ENCODE measurements at regions not wholly inside any gene's neighbourhood (a gene's known extent, or its start where the extent isn't known, plus 50 kb on each side); places are given as distances from the start of the nearest gene placed in this dataset.

DNA sequence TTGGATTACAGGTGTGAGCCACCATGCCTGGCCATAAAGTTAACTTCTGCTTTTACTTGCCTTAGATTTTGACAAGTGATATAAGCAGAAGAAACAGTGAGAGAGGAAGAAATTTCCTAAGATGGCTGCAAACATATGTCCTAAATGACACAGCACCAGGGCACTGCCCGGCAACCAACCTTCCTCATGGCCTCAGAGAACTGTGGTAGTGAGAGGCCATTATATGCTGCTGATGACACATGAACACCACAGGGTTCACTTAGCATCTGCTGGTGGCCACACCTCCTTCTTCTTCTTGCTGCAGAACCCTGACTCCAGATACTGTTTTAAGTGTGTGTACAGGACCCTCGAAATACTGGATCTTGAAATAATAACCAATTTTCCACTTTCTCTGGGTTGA lies 88.2 kb downstream of the KCTD12 start:
- Histone ChIP-seq H3K18ac (ENCODE audit: extremely low read depth, low read length) (no peak overlapping the region), H2BK12ac (ENCODE audit: low read depth, low read length) (no peak overlapping the region), H2AK5ac (ENCODE audit: low read depth, low read length) (no peak overlapping the region), H2BK20ac (ENCODE audit: low read length) (no peak overlapping the region), H3K79me2 (ENCODE audit: control insufficient read depth in 1 of 2, insufficient read depth in 2 of 2, low read length in 2 of 2) (no peaks in the 10 kb centered on the region), H2BK120ac (replicated peaks; ENCODE audit: low read depth, low read length) (no peak overlapping the region), H3K27ac (ENCODE audit: low read depth, low read length) (no peak overlapping the region), H3K4ac (replicated peaks; ENCODE audit: insufficient read length, low read depth, low read length) (no peak overlapping the region), H4K8ac (ENCODE audit: extremely low read depth, insufficient read depth, low read length) (no peak overlapping the region), H4K20me1 (replicated peaks in 1 of 2; ENCODE audit: control insufficient read depth in 1 of 2, insufficient read depth in 2 of 2, low read length in 2 of 2) (no peaks in the 10 kb centered on the region), H3K4me3 (ENCODE audit: extremely low read depth in 1 of 4, insufficient read depth in 2 of 4, low read depth in 3 of 4, low read length in 4 of 4) (no peak overlapping the region), H3K4me1 (replicated peaks in 1 of 4; ENCODE audit: control insufficient read depth in 3 of 4, insufficient read depth in 4 of 4, low read length in 3 of 4) (peaks cover 0 to 3% (median 0%) of the 10 kb centered on the region in 4 experiments; a peak in 1 of 7 replicates), H3K36me3 (ENCODE audit: control insufficient read depth in 2 of 4, insufficient read depth in 4 of 4, low read length in 3 of 4) (no peaks in the 10 kb centered on the region), H3K79me1 (ENCODE audit: low read depth, low read length) (no peaks in the 10 kb centered on the region), H3K56ac (replicated peaks; ENCODE audit: insufficient read length, low read depth, low read length) (no peak overlapping the region), H4K5ac (ENCODE audit: insufficient read length, low read depth, low read length) (no peak overlapping the region), H2BK5ac (ENCODE audit: low read depth, low read length) (no peak overlapping the region), H3K9me3 (ENCODE audit: insufficient read depth in 2 of 2, low read depth in 1 of 2, low read length in 1 of 2) (no peaks in the 10 kb centered on the region), H2BK15ac (ENCODE audit: low read length) (no peak overlapping the region), H3K4me2 (ENCODE audit: insufficient read depth in 1 of 2, low read depth in 2 of 2, low read length in 2 of 2) (no peak overlapping the region), H2AFZ (ENCODE audit: low read length) (no peak overlapping the region), H3K9ac (replicated peaks in 1 of 4; ENCODE audit: extremely low read depth in 1 of 4, low read depth in 3 of 4, low read length in 3 of 4) (no peak overlapping the region), H3K14ac (ENCODE audit: insufficient read length) (no peak overlapping the region), H3K27me3 (replicated peaks in 1 of 4; ENCODE audit: control insufficient read depth in 3 of 4, extremely low read depth in 1 of 4, insufficient read depth in 3 of 4, low read length in 3 of 4) (no peaks in the 10 kb centered on the region), H3K23me2 (ENCODE audit: low read depth, low read length) (no peaks in the 10 kb centered on the region), H4K91ac (replicated peaks; ENCODE audit: insufficient read length, low read length) (no peak overlapping the region), H3K23ac (ENCODE audit: insufficient read length) (no peak overlapping the region)
- DNase-seq (ENCODE audit: low read depth in 1 of 2, low spot score in 2 of 2) (no peak), FAIRE-seq (no peak)
- ChIA-PET CTCF (ENCODE audit: partially characterized antibody) (no interaction called here), POLR2A (ENCODE audit: partially characterized antibody) (no interaction called here)
- 76% methylated on average over 2 of the region's 2 CpGs; no CpG with 5 or more reads in 1 of the 2 experiments for WGBS, 2 experiments (ENCODE audit: extremely low coverage in 1 of 2, insufficient coverage in 1 of 2, insufficient read length in 1 of 2, insufficient replicate concordance in 2 of 2, low coverage in 1 of 2, low lambda C conversion rate in 2 of 2, missing lambda C conversion rate in 1 of 2)
- TF ChIP-seq, protein P1, sequence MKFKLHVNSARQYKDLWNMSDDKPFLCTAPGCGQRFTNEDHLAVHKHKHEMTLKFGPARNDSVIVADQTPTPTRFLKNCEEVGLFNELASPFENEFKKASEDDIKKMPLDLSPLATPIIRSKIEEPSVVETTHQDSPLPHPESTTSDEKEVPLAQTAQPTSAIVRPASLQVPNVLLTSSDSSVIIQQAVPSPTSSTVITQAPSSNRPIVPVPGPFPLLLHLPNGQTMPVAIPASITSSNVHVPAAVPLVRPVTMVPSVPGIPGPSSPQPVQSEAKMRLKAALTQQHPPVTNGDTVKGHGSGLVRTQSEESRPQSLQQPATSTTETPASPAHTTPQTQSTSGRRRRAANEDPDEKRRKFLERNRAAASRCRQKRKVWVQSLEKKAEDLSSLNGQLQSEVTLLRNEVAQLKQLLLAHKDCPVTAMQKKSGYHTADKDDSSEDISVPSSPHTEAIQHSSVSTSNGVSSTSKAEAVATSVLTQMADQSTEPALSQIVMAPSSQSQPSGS (IDR thresholded peaks at IDR 0.05; ENCODE audit: low read length), result no peak
- TF ChIP-seq SP4 (IDR thresholded peaks at IDR 0.05; ENCODE audit: low read length), result no peak
- TF ChIP-seq SRF (IDR thresholded peaks at IDR 0.05; ENCODE audit: low read depth, low read length), result no peak
- TF ChIP-seq ZNF274 (IDR thresholded peaks at IDR 0.05; ENCODE audit: borderline replicate concordance, extremely low read depth, low read length), result no peak
- no peak for TF ChIP-seq POLR2A (IDR thresholded peaks at IDR 0.05; ENCODE audit: control extremely low read depth in 1 of 2, low read depth in 2 of 2, low read length in 2 of 2)
- no peak for TF ChIP-seq BACH1 (IDR thresholded peaks at IDR 0.05; ENCODE audit: low read length)
- TF ChIP-seq EGR1 (IDR thresholded peaks at IDR 0.05; ENCODE audit: borderline replicate concordance, low read depth, low read length), result no peak
- TF ChIP-seq, protein P2, sequence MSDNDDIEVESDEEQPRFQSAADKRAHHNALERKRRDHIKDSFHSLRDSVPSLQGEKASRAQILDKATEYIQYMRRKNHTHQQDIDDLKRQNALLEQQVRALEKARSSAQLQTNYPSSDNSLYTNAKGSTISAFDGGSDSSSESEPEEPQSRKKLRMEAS (IDR thresholded peaks at IDR 0.05), result no peak
- no peak for TF ChIP-seq SUZ12 (IDR thresholded peaks at IDR 0.05; ENCODE audit: low read length)
- no peak for TF ChIP-seq JUN (IDR thresholded peaks at IDR 0.05; ENCODE audit: low read depth, low read length)
- TF ChIP-seq GABPA (IDR thresholded peaks at IDR 0.05; ENCODE audit: borderline replicate concordance, insufficient read depth, low read length), result no peak
- no peak for TF ChIP-seq EZH2 (IDR thresholded peaks at IDR 0.05; ENCODE audit: low read depth, low read length, severe bottlenecking)
- TF ChIP-seq ASH2L (IDR thresholded peaks at IDR 0.05; ENCODE audit: low read length), result no peak
- no peak for TF ChIP-seq CBX5 (IDR thresholded peaks at IDR 0.05; ENCODE audit: low read depth, low read length)

All from H1 (cell line).